B cell (primary cell): ENCODE measurements at regions not wholly inside any gene's neighbourhood (a gene's known extent, or its start where the extent isn't known, plus 50 kb on each side); places are given as distances from the start of the nearest gene placed in this dataset.

Source experiments
- ATAC-seq: fragments of 200-7000 bp; cut with Tn5 transposase; one replicate; pipeline ENCODE4 v1.10.0; 2021; ENCODE audit warnings: low read depth, mild to moderate bottlenecking, moderate number of reproducible peaks, moderate library complexity
- CTCF ChIA-PET: fragments of 350-600 bp; sonication (Branson Sonifier 250); formaldehyde crosslinking; loops from one replicate; lab custom pipeline; 2021; ENCODE audit warnings: antibody characterized with exemption, inconsistent platforms; lab: Charles Lee
- POLR2A ChIA-PET: fragments of 350-600 bp; sonication (Branson Sonifier 250); formaldehyde crosslinking; loops from one replicate; lab custom pipeline; 2021; ENCODE audit warnings: antibody characterized with exemption; lab: Charles Lee
- DNase-seq: peaks from one replicate; pipeline ENCODE4 v3.0.0; 2013
- H2AFZ ChIP-seq: 2 replicates; pipeline ENCODE4 v1.6.1; 2012; ENCODE audit warnings: mild to moderate bottlenecking, low read depth, low read length; ENCODE audit not compliant: insufficient read depth, poor library complexity, severe bottlenecking
- H3K27ac ChIP-seq, 2 donors: 1 replicate in 1 of 2; 2 replicates in 1 of 2; pipeline ENCODE4 v1.5.1; 2012 to 2013; ENCODE audit warnings: low read length in 2 of 2, mild to moderate bottlenecking in 2 of 2, moderate library complexity in 1 of 2
- H3K27me3 ChIP-seq, 4 experiments: fragments of 200-600 bp in 1 of 4; sonication (generic) in 1 of 4; replicated peaks in 1 of 4; 1 replicate in 2 of 4; 2 replicates in 2 of 4; pipeline versions ENCODE4 v1.6.1 to v1.7.0; 2013 to 2016; ENCODE audit warnings: low read length in 3 of 4, mild to moderate bottlenecking in 2 of 4, mixed read lengths in 1 of 4, moderate library complexity in 1 of 4; ENCODE audit not compliant: insufficient read depth in 4 of 4, control insufficient read depth in 3 of 4; ENCODE audit errors: control extremely low read depth in 1 of 4
- H3K36me3 ChIP-seq, 2 experiments: replicated peaks in 1 of 2; 1 replicate in 1 of 2; 2 replicates in 1 of 2; pipeline versions ENCODE4 v1.6.1 to v1.7.1; 2013; ENCODE audit warnings: low read length in 1 of 2; ENCODE audit not compliant: insufficient read depth in 2 of 2, control insufficient read depth in 1 of 2; ENCODE audit errors: control extremely low read depth in 1 of 2, extremely low read depth in 1 of 2
- H3K4me1 ChIP-seq, 2 donors: fragments of 200-600 bp in 1 of 2; sonication (generic) in 1 of 2; 1 replicate in 1 of 2; 2 replicates in 1 of 2; pipeline versions ENCODE4 v1.5.1 to v1.6.1; 2013 to 2017; ENCODE audit warnings: low read length in 2 of 2; ENCODE audit not compliant: control insufficient read depth in 2 of 2, insufficient read depth in 2 of 2
- H3K4me2 ChIP-seq: replicated peaks from 2 replicates; pipeline ENCODE3; 2012; ENCODE audit warnings: mild to moderate bottlenecking, low read depth, low read length; ENCODE audit not compliant: poor library complexity, severe bottlenecking
- H3K4me3 ChIP-seq, 5 experiments: fragments of 200-600 bp in 1 of 5; sonication (generic) in 1 of 5; 1 replicate in 3 of 5; 2 replicates in 2 of 5; pipeline versions ENCODE4 v1.5.1 to v1.7.0; 2011 to 2016; ENCODE audit warnings: low read length in 4 of 5, mild to moderate bottlenecking in 4 of 5, low read depth in 2 of 5, control low read depth in 1 of 5, moderate library complexity in 1 of 5; ENCODE audit not compliant: insufficient read depth in 1 of 5; ENCODE audit errors: control extremely low read depth in 1 of 5, extremely low read depth in 1 of 5
- H3K79me2 ChIP-seq: fragments of 200-600 bp; sonication (generic); one replicate; pipeline ENCODE4 v1.6.0; 2016; ENCODE audit warnings: low read length; ENCODE audit not compliant: control insufficient read depth, insufficient read depth
- H3K9ac ChIP-seq: fragments of 200-600 bp; sonication (generic); 2 replicates; pipeline ENCODE4 v1.6.1; 2017; ENCODE audit warnings: mild to moderate bottlenecking, low read length, moderate library complexity
- H3K9me3 ChIP-seq, 3 donors: one replicate each; pipeline versions ENCODE4 v1.6.1 to v1.7.1; 2013; ENCODE audit warnings: low read length in 2 of 3; ENCODE audit not compliant: control insufficient read depth in 2 of 3, insufficient read depth in 1 of 3; ENCODE audit errors: control extremely low read depth in 1 of 3
- H4K20me1 ChIP-seq: 2 replicates; pipeline ENCODE4 v1.6.0; 2012; ENCODE audit warnings: mild to moderate bottlenecking, low read length; ENCODE audit not compliant: insufficient read depth, control insufficient read depth, poor library complexity, severe bottlenecking
- H3K27ac Mint-ChIP-seq: one replicate; pipeline ENCODE4 v1.8.0; 2021; ENCODE audit warnings: mixed read lengths
- H3K27me3 Mint-ChIP-seq: one replicate; pipeline ENCODE4 v1.8.0; 2021; ENCODE audit warnings: mixed read lengths
- H3K4me1 Mint-ChIP-seq: one replicate; pipeline ENCODE4 v1.8.0; 2021; ENCODE audit warnings: mixed read lengths
- H3K4me3 Mint-ChIP-seq: one replicate; pipeline ENCODE4 v1.8.0; 2021; ENCODE audit warnings: mixed read lengths
- H3K9me3 Mint-ChIP-seq: one replicate; pipeline ENCODE4 v1.8.0; 2022; ENCODE audit warnings: mixed read lengths; ENCODE audit not compliant: insufficient read depth
- EZH2 ChIP-seq: IDR thresholded peaks from 2 replicates; pipeline ENCODE4 v1.6.1; 2012; ENCODE audit warnings: borderline replicate concordance, low read depth, mild to moderate bottlenecking, moderate library complexity, low read length; ENCODE audit not compliant: insufficient read depth, poor library complexity, severe bottlenecking
- WGBS: methylation state at CpG from one replicate; pipeline ENCODE4 v1.1.5; 2013; ENCODE audit warnings: missing lambda C conversion rate; ENCODE audit not compliant: insufficient coverage; 5-methylcytosine and 5-hydroxymethylcytosine counted together
- intact Hi-C: fragments of 100-400 bp; cut with micrococcal nuclease; formaldehyde crosslinking; loops from one replicate; pipeline ENCODE4 v1.10.0; 2022
- TF ChIP-seq, protein P1 (sequence below): fragments of 200-600 bp; IDR thresholded peaks from one replicate; pipeline ENCODE4 v1.8.0; 2022; ENCODE audit warnings: antibody characterized with exemption, mild to moderate bottlenecking

DNA sequence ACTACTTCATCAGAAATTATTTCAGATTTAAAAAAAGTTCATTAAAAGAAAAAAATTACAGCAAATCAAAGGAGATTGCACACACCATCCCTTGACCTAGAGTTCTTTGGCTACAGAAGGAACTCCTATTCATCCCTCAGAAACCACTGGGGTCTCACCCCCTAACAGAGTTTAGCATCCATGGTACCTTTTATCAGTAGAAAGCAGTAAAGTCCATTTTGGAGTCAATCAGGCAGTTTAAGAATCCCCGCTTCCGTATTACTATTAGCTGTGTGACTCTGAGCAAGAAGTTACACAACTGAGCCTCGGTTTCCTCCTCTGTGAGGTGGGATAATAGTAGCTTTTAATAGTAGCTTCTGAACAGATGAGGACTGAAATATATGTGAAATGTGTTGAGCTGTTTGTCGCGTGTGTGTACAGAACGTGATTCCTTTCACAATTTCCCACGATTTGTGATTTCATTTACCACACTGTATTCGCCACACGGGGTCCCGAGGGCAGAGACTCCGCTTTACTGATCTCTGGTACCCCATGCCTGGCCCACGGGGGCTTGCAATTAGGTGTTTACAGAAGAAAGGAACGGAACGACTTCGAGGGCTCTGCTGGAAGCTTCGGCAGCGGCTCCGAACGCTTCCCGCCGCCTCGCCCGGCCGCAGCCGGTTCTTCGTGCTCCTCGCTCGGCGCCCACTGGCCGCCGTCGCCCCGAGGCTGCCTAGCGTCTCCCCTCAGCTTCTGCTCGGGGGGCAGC, 72.5 kb upstream of the ZBED5 start:
- H3K9ac ChIP-seq = peak overlapping the region; percentile 74
- peak overlapping the region; percentile 41 to 77 (median 61) for H3K4me3 ChIP-seq
- peak overlapping the region; percentile 99 for H3K4me2 ChIP-seq
- no peak overlapping the region for H3K27ac Mint-ChIP-seq
- peak overlapping the region in 1 of 2 donors; percentile 31 for H3K27ac ChIP-seq
- H3K4me1 Mint-ChIP-seq = peaks cover 16% of the 10 kb centered on the region
- no peaks in the 10 kb centered on the region for H3K9me3 ChIP-seq
- peaks cover 41% of the 10 kb centered on the region for H3K27me3 Mint-ChIP-seq
- H3K79me2 ChIP-seq = no peaks in the 10 kb centered on the region
- H3K27me3 ChIP-seq = peaks cover 0 to 44% (median 28%) of the 10 kb centered on the region in 4 experiments
- POLR2A ChIA-PET = interaction anchor here (1.6 kb wide), 2 partner anchors 72 to 121 kb away, joined by 7 read pairs; partner anchors contain the start of genes EIF4G2 and ZBED5
- H4K20me1 ChIP-seq = no peaks in the 10 kb centered on the region
- peaks cover 22 to 24% of the 10 kb centered on the region in 2 donors for H3K4me1 ChIP-seq
- DNase-seq (no peak), ATAC-seq (peak; percentile 3)
- CTCF ChIA-PET = interaction anchor here (0.9 to 6.1 kb wide), 11 partner anchors 9 to 857 kb away, joined by 3 to 154 read pairs (median 5); no protein-coding TSS in a partner anchor
- peak overlapping the region; percentile 87 for H3K4me3 Mint-ChIP-seq
- H3K9me3 Mint-ChIP-seq = no peaks in the 10 kb centered on the region
- 1% methylated on average over 28 of the region's 35 CpGs for WGBS
- peak overlapping the region; percentile 95 for H2AFZ ChIP-seq
- intact Hi-C loops = loop anchor here (5.0 to 10.0 kb wide), 5 partner anchors 47 to 912 kb away; partner anchors contain the start of genes EIF4G2, GALNT18 and USP47
- no peaks in the 10 kb centered on the region for H3K36me3 ChIP-seq
- no peak for TF ChIP-seq EZH2
- TF ChIP-seq, protein P1, sequence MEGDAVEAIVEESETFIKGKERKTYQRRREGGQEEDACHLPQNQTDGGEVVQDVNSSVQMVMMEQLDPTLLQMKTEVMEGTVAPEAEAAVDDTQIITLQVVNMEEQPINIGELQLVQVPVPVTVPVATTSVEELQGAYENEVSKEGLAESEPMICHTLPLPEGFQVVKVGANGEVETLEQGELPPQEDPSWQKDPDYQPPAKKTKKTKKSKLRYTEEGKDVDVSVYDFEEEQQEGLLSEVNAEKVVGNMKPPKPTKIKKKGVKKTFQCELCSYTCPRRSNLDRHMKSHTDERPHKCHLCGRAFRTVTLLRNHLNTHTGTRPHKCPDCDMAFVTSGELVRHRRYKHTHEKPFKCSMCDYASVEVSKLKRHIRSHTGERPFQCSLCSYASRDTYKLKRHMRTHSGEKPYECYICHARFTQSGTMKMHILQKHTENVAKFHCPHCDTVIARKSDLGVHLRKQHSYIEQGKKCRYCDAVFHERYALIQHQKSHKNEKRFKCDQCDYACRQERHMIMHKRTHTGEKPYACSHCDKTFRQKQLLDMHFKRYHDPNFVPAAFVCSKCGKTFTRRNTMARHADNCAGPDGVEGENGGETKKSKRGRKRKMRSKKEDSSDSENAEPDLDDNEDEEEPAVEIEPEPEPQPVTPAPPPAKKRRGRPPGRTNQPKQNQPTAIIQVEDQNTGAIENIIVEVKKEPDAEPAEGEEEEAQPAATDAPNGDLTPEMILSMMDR = no peak

DNA sequence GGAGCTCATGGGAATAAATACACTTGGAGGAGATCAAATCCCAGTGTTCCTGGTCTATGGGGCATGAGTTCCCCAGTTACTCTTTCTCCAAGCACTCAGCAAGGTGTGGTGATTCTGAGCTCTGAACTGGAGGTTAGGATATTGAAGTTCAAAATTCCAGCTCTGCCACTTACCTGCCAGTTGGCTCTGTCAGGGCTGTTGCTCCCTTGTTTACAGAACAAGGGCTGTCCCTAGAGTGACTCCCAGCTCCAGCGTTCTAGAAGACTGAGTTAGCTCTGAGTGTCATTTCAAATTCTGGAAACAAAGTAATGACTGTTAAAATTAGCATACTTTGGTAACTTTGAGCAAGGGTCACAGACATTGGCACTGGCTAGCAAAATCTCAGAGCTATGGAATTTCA, 69.7 kb upstream of the ZBED5 start:
- Histone ChIP-seq H4K20me1 (no peaks in the 10 kb centered on the region), H2AFZ (no peak overlapping the region), H3K4me3 (no peak overlapping the region), H3K79me2 (no peaks in the 10 kb centered on the region), H3K27me3 (peaks cover 0 to 34% (median 22%) of the 10 kb centered on the region in 4 experiments), H3K4me2 (no peak overlapping the region), H3K4me1 (peaks cover 11 to 14% of the 10 kb centered on the region in 2 donors), H3K9me3 (no peaks in the 10 kb centered on the region), H3K36me3 (no peaks in the 10 kb centered on the region), H3K9ac (no peak overlapping the region), H3K27ac (no peak overlapping the region)
- ChIA-PET CTCF (interaction anchor here (1.5 to 2.0 kb wide), 3 partner anchors 94 to 100 kb away, joined by 7 to 13 read pairs (median 8); no protein-coding TSS in a partner anchor), POLR2A (no interaction called here)
- no peak for DNase-seq
- Mint-ChIP-seq H3K9me3 (no peaks in the 10 kb centered on the region), H3K27ac (no peak overlapping the region), H3K4me1 (peaks cover 10% of the 10 kb centered on the region), H3K4me3 (no peak overlapping the region), H3K27me3 (peaks cover 46% of the 10 kb centered on the region)
- TF ChIP-seq, protein P1 = no peak
- no peak for TF ChIP-seq EZH2
- WGBS = 100% methylated on average over 1 of the region's 1 CpG
- intact Hi-C loops = no loop called here
- ATAC-seq = no peak
